ENCODE measurements at regions not wholly inside any gene's neighbourhood (a gene's known extent, or its start where the extent isn't known, plus 50 kb on each side); places are given as distances from the start of the nearest gene placed in this dataset.

DNA sequence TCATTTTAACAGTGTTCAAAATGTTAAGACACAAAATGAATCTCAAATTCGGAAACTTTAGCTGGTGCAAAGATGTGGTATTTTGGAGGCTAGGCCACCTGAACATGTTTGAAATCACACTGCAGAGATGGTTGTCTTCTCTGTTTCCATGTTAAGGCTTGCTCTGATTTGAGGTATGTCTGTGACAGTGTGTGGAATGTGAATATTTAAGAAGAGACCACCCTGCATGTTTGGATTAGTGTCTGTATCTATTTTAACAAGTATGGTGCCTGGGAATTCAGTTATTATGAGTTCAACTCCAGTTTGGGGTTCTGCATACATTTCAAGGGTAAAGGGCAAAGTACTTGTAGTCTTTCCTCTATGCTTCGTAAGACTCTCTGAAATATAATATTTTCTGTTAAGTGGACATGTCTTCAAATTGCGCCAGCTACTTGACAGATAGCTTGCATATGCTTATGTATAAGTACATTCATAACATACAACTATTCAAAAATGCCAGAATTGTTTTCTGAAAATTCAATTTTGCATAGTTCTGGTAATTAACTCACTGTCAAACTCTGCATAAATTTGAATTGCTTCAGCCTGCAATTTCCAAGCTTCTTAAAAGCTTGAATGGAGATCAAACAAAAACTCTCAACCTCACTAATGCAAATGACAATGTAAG lies 424.0 kb downstream of the ADAMTS20 start:
- TF ChIP-seq, protein P1, sequence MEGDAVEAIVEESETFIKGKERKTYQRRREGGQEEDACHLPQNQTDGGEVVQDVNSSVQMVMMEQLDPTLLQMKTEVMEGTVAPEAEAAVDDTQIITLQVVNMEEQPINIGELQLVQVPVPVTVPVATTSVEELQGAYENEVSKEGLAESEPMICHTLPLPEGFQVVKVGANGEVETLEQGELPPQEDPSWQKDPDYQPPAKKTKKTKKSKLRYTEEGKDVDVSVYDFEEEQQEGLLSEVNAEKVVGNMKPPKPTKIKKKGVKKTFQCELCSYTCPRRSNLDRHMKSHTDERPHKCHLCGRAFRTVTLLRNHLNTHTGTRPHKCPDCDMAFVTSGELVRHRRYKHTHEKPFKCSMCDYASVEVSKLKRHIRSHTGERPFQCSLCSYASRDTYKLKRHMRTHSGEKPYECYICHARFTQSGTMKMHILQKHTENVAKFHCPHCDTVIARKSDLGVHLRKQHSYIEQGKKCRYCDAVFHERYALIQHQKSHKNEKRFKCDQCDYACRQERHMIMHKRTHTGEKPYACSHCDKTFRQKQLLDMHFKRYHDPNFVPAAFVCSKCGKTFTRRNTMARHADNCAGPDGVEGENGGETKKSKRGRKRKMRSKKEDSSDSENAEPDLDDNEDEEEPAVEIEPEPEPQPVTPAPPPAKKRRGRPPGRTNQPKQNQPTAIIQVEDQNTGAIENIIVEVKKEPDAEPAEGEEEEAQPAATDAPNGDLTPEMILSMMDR (IDR thresholded peaks at IDR 0.05): no peak
- no peak for TF ChIP-seq EP300 (IDR thresholded peaks at IDR 0.05)
